GM23248 (cell line): ENCODE measurements at regions not wholly inside any gene's neighbourhood (a gene's known extent, or its start where the extent isn't known, plus 50 kb on each side); places are given as distances from the start of the nearest gene placed in this dataset.

Experiments
- EZH2 ChIP-seq: fragments of 200-600 bp; sonication (generic); IDR thresholded peaks from 2 replicates; pipeline ENCODE4 v1.6.1; 2018; ENCODE audit warnings: antibody characterized with exemption, mild to moderate bottlenecking; ENCODE audit not compliant: insufficient read depth, poor library complexity, severe bottlenecking
- EZH2phosphoT487 ChIP-seq: fragments of 200-600 bp; sonication (generic); IDR thresholded peaks from 2 replicates; pipeline ENCODE4 v1.6.1; 2018; ENCODE audit warnings: antibody characterized with exemption, moderate library complexity, mild to moderate bottlenecking, low read depth; ENCODE audit not compliant: insufficient read depth

- TF ChIP-seq EZH2 (no peak), EZH2phosphoT487 (no peak)
Observed at GRCh38 chrX:35251226-35251625, 308.6 kb downstream of the FAM47B start.
